Activated B cell treated with CpG ODN at 0.5 μM for 24 hours (primary cell): ENCODE measurements at regions not wholly inside any gene's neighbourhood (a gene's known extent, or its start where the extent isn't known, plus 50 kb on each side); places are given as distances from the start of the nearest gene placed in this dataset.

Experiments used
- ATAC-seq: fragments of 200-7000 bp; cut with Tn5 transposase; one replicate; pipeline ENCODE4 v1.10.0; 2021; ENCODE audit warnings: low read depth, mild to moderate bottlenecking, moderate library complexity
- CTCF ChIA-PET: fragments of 350-600 bp; sonication (Branson Sonifier 250); formaldehyde crosslinking; loops from one replicate; lab custom pipeline; 2021; ENCODE audit warnings: antibody characterized with exemption; lab: Charles Lee
- POLR2A ChIA-PET: fragments of 350-600 bp; sonication (Branson Sonifier 250); formaldehyde crosslinking; loops from one replicate; lab custom pipeline; 2021; ENCODE audit warnings: antibody characterized with exemption; lab: Charles Lee
- DNase-seq: peaks from one replicate; pipeline ENCODE4 v3.0.0; 2022
- H3K27ac Mint-ChIP-seq: one replicate; pipeline ENCODE4 v1.8.0; 2020; ENCODE audit warnings: mixed read lengths
- H3K27me3 Mint-ChIP-seq: one replicate; pipeline ENCODE4 v1.8.0; 2021; ENCODE audit warnings: mixed read lengths
- H3K36me3 Mint-ChIP-seq: one replicate; pipeline ENCODE4 v1.8.0; 2021; ENCODE audit warnings: low read depth, mixed read lengths
- H3K4me1 Mint-ChIP-seq: one replicate; pipeline ENCODE4 v1.8.0; 2021; ENCODE audit warnings: mixed read lengths
- H3K4me3 Mint-ChIP-seq: one replicate; pipeline ENCODE4 v1.8.0; 2020; ENCODE audit warnings: mild to moderate bottlenecking, mixed read lengths
- H3K9me3 Mint-ChIP-seq: one replicate; pipeline ENCODE4 v1.8.0; 2020; ENCODE audit warnings: mixed read lengths
- intact Hi-C: fragments of 100-400 bp; cut with micrococcal nuclease; formaldehyde crosslinking; loops from one replicate; pipeline ENCODE4 v1.15.1; 2024
- TF ChIP-seq, protein P1 (sequence below): fragments of 200-600 bp; IDR thresholded peaks from one replicate; pipeline ENCODE4 v1.8.0; 2022; ENCODE audit warnings: antibody characterized with exemption, mild to moderate bottlenecking

DNA sequence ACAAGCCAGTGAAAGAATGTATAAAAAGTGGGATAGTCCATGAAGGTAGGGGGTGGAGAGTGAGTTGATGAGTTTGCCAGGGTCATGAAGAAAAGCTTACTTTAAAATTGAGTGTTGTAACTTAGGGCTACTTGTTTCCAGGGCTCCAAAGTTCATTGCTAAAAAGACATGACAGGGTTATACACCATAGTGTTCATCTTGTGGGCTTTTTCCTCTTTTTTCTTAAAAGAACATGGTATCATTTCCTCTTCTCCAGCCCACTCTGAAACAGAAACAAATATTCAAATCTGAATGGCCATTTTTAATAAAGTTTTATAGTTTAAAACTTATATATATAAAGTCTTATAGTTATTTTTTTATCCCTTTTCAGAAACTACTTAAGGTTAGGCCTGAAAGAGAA, 115.7 kb upstream of the SMC2 start:
- DNase-seq (no peak), ATAC-seq (no peak)
- ChIA-PET CTCF (no interaction called here), POLR2A (no interaction called here)
- no peaks in the 10 kb centered on the region for H3K4me1 Mint-ChIP-seq
- intact Hi-C loops = no loop called here
- no peak overlapping the region for H3K27ac Mint-ChIP-seq
- H3K4me3 Mint-ChIP-seq = no peak overlapping the region
- no peaks in the 10 kb centered on the region for H3K27me3 Mint-ChIP-seq
- no peaks in the 10 kb centered on the region for H3K36me3 Mint-ChIP-seq
- H3K9me3 Mint-ChIP-seq = no peaks in the 10 kb centered on the region
- TF ChIP-seq, protein P1, sequence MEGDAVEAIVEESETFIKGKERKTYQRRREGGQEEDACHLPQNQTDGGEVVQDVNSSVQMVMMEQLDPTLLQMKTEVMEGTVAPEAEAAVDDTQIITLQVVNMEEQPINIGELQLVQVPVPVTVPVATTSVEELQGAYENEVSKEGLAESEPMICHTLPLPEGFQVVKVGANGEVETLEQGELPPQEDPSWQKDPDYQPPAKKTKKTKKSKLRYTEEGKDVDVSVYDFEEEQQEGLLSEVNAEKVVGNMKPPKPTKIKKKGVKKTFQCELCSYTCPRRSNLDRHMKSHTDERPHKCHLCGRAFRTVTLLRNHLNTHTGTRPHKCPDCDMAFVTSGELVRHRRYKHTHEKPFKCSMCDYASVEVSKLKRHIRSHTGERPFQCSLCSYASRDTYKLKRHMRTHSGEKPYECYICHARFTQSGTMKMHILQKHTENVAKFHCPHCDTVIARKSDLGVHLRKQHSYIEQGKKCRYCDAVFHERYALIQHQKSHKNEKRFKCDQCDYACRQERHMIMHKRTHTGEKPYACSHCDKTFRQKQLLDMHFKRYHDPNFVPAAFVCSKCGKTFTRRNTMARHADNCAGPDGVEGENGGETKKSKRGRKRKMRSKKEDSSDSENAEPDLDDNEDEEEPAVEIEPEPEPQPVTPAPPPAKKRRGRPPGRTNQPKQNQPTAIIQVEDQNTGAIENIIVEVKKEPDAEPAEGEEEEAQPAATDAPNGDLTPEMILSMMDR = no peak

DNA sequence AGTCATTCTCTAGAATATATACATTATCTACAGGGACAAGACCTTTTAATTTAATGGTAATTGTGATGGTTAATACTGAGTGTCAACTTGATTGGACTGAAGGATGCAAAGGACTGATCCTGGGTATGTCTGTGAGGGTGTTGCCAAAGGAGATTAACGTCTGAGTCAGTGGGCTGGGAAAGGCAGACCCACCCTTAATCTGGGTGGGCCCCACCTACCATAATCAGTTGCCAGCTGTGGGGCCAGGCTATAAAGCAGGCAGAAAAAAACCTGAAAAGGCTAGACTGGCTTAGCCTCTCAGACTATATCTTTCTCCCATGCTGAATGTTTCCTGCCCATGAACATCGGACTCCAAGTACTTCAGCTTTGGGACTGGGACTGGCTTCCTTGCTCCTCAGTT, 112.2 kb upstream of the SMC2 start:
- H3K4me3 Mint-ChIP-seq = no peak overlapping the region
- ChIA-PET POLR2A (no interaction called here), CTCF (no interaction called here)
- H3K4me1 Mint-ChIP-seq = no peaks in the 10 kb centered on the region
- intact Hi-C loops = no loop called here
- no peak overlapping the region for H3K27ac Mint-ChIP-seq
- H3K9me3 Mint-ChIP-seq = no peaks in the 10 kb centered on the region
- TF ChIP-seq, protein P1 = no peak
- ATAC-seq = no peak
- H3K36me3 Mint-ChIP-seq = no peaks in the 10 kb centered on the region
- no peaks in the 10 kb centered on the region for H3K27me3 Mint-ChIP-seq
- DNase-seq = no peak

DNA sequence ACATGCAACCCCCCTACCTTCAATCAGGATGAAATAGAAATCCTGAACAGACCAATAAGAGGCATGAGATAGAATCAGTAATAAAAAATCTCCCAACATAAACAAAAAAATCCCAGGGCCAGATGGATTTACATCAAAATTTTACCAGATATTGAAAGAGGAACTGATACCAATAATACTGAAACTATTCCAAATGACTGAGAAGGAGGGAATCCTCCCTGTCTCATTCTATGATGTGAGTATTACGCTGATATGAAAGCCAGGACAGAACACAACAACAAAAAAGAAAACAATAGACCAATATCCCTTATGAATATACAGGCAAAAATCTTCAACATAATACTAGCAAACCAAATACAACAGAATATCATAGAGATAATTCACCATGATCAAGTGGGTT, 109.0 kb upstream of the SMC2 start:
- intact Hi-C loops = no loop called here

DNA sequence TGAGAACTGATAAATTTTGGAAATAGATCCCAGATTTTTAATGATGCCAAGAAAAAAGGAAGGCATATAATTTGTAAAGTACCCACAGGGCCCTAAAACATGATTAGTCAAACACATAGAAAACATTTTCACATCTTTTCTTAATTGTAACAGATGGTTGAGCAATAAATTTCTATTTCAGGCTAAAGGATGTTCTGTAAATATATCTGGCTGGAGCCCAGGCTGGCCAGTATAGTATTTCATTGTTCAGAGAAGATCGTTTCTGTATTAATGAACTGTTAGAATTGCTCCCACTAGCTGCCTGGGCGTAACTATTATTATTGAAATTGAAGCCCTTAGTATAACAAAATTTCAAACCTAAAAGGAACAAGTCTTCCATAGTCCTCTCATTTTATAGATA, 105.3 kb upstream of the SMC2 start:
- no peak for ATAC-seq
- H3K9me3 Mint-ChIP-seq = no peaks in the 10 kb centered on the region
- no peaks in the 10 kb centered on the region for H3K4me1 Mint-ChIP-seq
- no peaks in the 10 kb centered on the region for H3K27me3 Mint-ChIP-seq
- CTCF ChIA-PET = no interaction called here
- intact Hi-C loops = no loop called here
- no peak overlapping the region for H3K27ac Mint-ChIP-seq
- H3K4me3 Mint-ChIP-seq = no peak overlapping the region
- H3K36me3 Mint-ChIP-seq = no peaks in the 10 kb centered on the region
- POLR2A ChIA-PET = no interaction called here
- DNase-seq = no peak
- TF ChIP-seq, protein P1 = no peak

More for the DNA sequence above, 109.0 kb upstream of the SMC2 start:
- TF ChIP-seq, protein P1 = no peak
- DNase-seq = no peak
- H3K4me3 Mint-ChIP-seq = no peak overlapping the region
- H3K27ac Mint-ChIP-seq = no peak overlapping the region
- no peaks in the 10 kb centered on the region for H3K36me3 Mint-ChIP-seq
- no peaks in the 10 kb centered on the region for H3K4me1 Mint-ChIP-seq
- POLR2A ChIA-PET = no interaction called here
- H3K27me3 Mint-ChIP-seq = no peaks in the 10 kb centered on the region
- CTCF ChIA-PET = no interaction called here
- no peak for ATAC-seq
- H3K9me3 Mint-ChIP-seq = no peaks in the 10 kb centered on the region

GRCh38 chr9:103990311-103990710, 103.8 kb upstream of the SMC2 start:
- ChIA-PET CTCF (no interaction called here), POLR2A (no interaction called here)
- ATAC-seq = no peak
- intact Hi-C loops = no loop called here
- H3K27ac Mint-ChIP-seq = no peak overlapping the region
- H3K9me3 Mint-ChIP-seq = no peaks in the 10 kb centered on the region
- no peak overlapping the region for H3K4me3 Mint-ChIP-seq
- DNase-seq = no peak
- TF ChIP-seq, protein P1 = no peak
- no peaks in the 10 kb centered on the region for H3K4me1 Mint-ChIP-seq
- no peaks in the 10 kb centered on the region for H3K27me3 Mint-ChIP-seq
- no peaks in the 10 kb centered on the region for H3K36me3 Mint-ChIP-seq
